ENCODE measurements at regions not wholly inside any gene's neighbourhood (a gene's known extent, or its start where the extent isn't known, plus 50 kb on each side); places are given as distances from the start of the nearest gene placed in this dataset.

DNA sequence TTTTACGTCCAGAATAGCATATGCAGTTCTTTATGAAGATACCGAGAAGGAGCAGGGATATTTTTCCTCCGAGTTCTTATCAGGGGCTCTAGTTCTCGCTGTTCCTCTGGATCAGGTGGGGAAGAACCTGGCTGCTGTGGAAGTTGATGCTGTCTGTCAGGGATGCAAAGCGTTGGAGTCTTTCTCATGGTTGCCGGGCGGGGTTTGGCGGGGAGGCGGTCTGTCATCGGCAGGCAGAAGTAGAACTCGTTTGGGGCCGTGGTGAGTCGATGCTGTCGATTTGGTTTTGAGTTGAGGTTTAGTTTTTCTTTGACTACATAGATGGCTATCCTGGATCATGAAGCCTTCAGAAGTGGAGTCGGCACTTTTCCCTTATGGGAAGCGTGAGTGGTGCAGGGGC lies 691.2 kb downstream of the QKI start:
- H2AFZ ChIP-seq (ENCODE audit: low read depth, low read length): peak overlapping the region; percentile 86
- H4K20me1 ChIP-seq (replicated peaks; ENCODE audit: control insufficient read depth, insufficient read depth, low read length): no peaks in the 10 kb centered on the region
- TF ChIP-seq MAZ (CRISPR knock-in tag; conservative IDR thresholded peaks at IDR 0.05 in 1 of 2, IDR thresholded peaks at IDR 0.05 in 1 of 2) (0 out of 4 replicates have a peak, but pooled peaks of 1 of the 2 experiments have one; percentile 3), RFX1 (IDR thresholded peaks at IDR 0.05) (no peak), ZNF695 (CRISPR knock-in tag; IDR thresholded peaks at IDR 0.05) (no peak), ZFP36 (IDR thresholded peaks at IDR 0.05; ENCODE audit: low read depth, low read length, partially characterized antibody) (no peak), ZNF584 (CRISPR knock-in tag; IDR thresholded peaks at IDR 0.05; ENCODE audit: low read depth) (0 out of 2 replicates have a peak, but pooled peaks have one; percentile 47)
- TF ChIP-seq, protein P1, sequence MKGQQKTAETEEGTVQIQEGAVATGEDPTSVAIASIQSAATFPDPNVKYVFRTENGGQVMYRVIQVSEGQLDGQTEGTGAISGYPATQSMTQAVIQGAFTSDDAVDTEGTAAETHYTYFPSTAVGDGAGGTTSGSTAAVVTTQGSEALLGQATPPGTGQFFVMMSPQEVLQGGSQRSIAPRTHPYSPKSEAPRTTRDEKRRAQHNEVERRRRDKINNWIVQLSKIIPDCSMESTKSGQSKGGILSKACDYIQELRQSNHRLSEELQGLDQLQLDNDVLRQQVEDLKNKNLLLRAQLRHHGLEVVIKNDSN (CRISPR knock-in tag; IDR thresholded peaks at IDR 0.05): no peak
- H3K27ac ChIP-seq (ENCODE audit: extremely low read depth, low read depth, low read length): no peak overlapping the region
- H3K9me1 ChIP-seq (ENCODE audit: control insufficient read depth, insufficient read depth, low read length): no peaks in the 10 kb centered on the region
- H3K27me3 ChIP-seq (ENCODE audit: control insufficient read depth in 2 of 2, insufficient read depth in 2 of 2, low read length in 2 of 2): peaks cover 2 to 12% of the 10 kb centered on the region in 2 experiments; a peak in 2 of 5 replicates
- in situ Hi-C loops (cut with MboI): loop anchor here (5.0 to 10.0 kb wide), 2 partner anchors 681 to 923 kb away; no protein-coding TSS in a partner anchor
- peak; percentile 15; the same call in 2 of the 3 replicates for ATAC-seq
- ChIA-PET POLR2A (no interaction called here), CTCF (ENCODE audit: low intra/inter-chr PET ratio) (no interaction called here)
- WGBS (ENCODE audit: insufficient coverage, low coverage, missing lambda C conversion rate): 8% methylated on average over 16 of the region's 16 CpGs
- intact Hi-C loops (cut with micrococcal nuclease): loop anchor here (2.0 to 10.0 kb wide), 5 partner anchors 148 to 923 kb away; partner anchors contain the start of gene QKI
- DNase-seq (ENCODE audit: extremely low read depth in 1 of 4, low spot score in 3 of 4): no peak
- H3K79me2 ChIP-seq (ENCODE audit: control insufficient read depth, insufficient read depth, low read length): no peaks in the 10 kb centered on the region
- peak overlapping the region; percentile 64; the same call in 1 of the 2 replicates for H3K4me2 ChIP-seq (ENCODE audit: insufficient read depth, low read length)
- no peaks in the 10 kb centered on the region for H3K9me3 ChIP-seq (replicated peaks; ENCODE audit: control insufficient read depth, insufficient read depth, low read depth, low read length)
- H3K4me1 ChIP-seq (replicated peaks in 1 of 2; ENCODE audit: control insufficient read depth in 2 of 2, insufficient read depth in 2 of 2, low read length in 2 of 2): peaks cover 5 to 21% of the 10 kb centered on the region in 2 experiments; a peak in 4 of 5 replicates
- FAIRE-seq: no peak
- BruUV-seq (replicated peaks): no TSS peak
- no peak overlapping the region for H3K4me3 ChIP-seq
- no peak overlapping the region; a peak in 1 of 4 replicates for H3K9ac ChIP-seq (ENCODE audit: insufficient read depth in 1 of 2, low read depth in 2 of 2, low read length in 2 of 2)
- H3K36me3 ChIP-seq (ENCODE audit: control insufficient read depth, insufficient read depth, low read length): no peaks in the 10 kb centered on the region

Data from K562 (cell line).